GM12878 (cell line): ENCODE measurements at regions not wholly inside any gene's neighbourhood (a gene's known extent, or its start where the extent isn't known, plus 50 kb on each side); places are given as distances from the start of the nearest gene placed in this dataset.

Experiments used
- EGR1 ChIP-seq, 2 experiments: IDR thresholded peaks; 1 replicate in 1 of 2; 2 replicates in 1 of 2; pipeline ENCODE4 v1.6.1; 2011 to 2012; ENCODE audit warnings: low read depth in 2 of 2, low read length in 2 of 2, borderline replicate concordance in 1 of 2, mild to moderate bottlenecking in 1 of 2, moderate library complexity in 1 of 2
- POLR2A ChIP-seq: IDR thresholded peaks from 2 replicates; pipeline ENCODE4 v1.6.1; 2011; ENCODE audit warnings: low read depth, mild to moderate bottlenecking, low read length
- POLR2AphosphoS5 ChIP-seq: IDR thresholded peaks from 2 replicates; pipeline ENCODE4 v1.6.1; 2011; ENCODE audit warnings: mild to moderate bottlenecking, low read length, inconsistent platforms
- RELA ChIP-seq: fragments of 450-650 bp; IDR thresholded peaks from 2 replicates; pipeline ENCODE4 v1.8.0; 2014; ENCODE audit warnings: borderline replicate concordance; ENCODE audit not compliant: partially characterized antibody
- SP1 ChIP-seq: IDR thresholded peaks from one replicate; pipeline ENCODE4 v1.6.1; 2011; ENCODE audit warnings: low read depth, low read length
- USF1 ChIP-seq: IDR thresholded peaks from 2 replicates; pipeline ENCODE4 v1.6.1; 2011; ENCODE audit warnings: borderline replicate concordance, low read depth, mild to moderate bottlenecking, moderate library complexity, mixed read lengths, low read length; ENCODE audit not compliant: insufficient read depth; ENCODE audit errors: extremely low read length
- TF ChIP-seq, protein P1 (sequence below), 3 experiments: IDR thresholded peaks in 2 of 3; conservative IDR thresholded peaks in 1 of 3; 2 replicates each; pipeline ENCODE4 v1.5.1; 2011; ENCODE audit warnings: low read depth in 3 of 3, low read length in 3 of 3, mild to moderate bottlenecking in 3 of 3, control low read depth in 2 of 3, moderate library complexity in 2 of 3, inconsistent platforms in 1 of 3, mixed read lengths in 1 of 3; ENCODE audit not compliant: control insufficient read depth in 2 of 3, insufficient read depth in 1 of 3; ENCODE audit errors: extremely low read depth in 1 of 3
- TF ChIP-seq, protein P2 (sequence below): fragments of 450-650 bp; IDR thresholded peaks from 2 replicates; pipeline ENCODE4 v1.6.1; 2017; ENCODE audit warnings: mild to moderate bottlenecking, low read depth, inconsistent platforms; ENCODE audit not compliant: poor library complexity, severe bottlenecking

DNA sequence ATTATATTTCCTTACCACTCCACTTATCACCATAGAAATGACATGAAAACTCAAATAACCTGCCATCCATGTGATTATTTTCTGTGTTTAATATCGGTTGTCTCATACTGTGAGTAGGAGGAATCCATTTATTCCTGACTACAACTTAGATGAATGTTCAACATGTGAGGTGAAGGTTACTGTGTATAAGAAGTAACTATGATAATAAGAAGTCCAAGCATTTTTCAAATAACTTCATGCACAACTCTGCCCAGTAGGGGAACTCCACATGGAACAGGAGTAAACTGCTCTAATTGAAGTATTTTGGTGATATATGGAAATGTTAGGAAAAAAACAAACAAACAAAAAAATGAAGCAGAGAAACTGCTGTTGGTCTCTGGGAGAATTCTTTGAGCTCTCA lies 447.5 kb upstream of the GRIN3A start:
- no peak for TF ChIP-seq POLR2A
- no peak for TF ChIP-seq POLR2AphosphoS5
- TF ChIP-seq RELA: no peak
- TF ChIP-seq, protein P1, sequence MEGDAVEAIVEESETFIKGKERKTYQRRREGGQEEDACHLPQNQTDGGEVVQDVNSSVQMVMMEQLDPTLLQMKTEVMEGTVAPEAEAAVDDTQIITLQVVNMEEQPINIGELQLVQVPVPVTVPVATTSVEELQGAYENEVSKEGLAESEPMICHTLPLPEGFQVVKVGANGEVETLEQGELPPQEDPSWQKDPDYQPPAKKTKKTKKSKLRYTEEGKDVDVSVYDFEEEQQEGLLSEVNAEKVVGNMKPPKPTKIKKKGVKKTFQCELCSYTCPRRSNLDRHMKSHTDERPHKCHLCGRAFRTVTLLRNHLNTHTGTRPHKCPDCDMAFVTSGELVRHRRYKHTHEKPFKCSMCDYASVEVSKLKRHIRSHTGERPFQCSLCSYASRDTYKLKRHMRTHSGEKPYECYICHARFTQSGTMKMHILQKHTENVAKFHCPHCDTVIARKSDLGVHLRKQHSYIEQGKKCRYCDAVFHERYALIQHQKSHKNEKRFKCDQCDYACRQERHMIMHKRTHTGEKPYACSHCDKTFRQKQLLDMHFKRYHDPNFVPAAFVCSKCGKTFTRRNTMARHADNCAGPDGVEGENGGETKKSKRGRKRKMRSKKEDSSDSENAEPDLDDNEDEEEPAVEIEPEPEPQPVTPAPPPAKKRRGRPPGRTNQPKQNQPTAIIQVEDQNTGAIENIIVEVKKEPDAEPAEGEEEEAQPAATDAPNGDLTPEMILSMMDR (IDR thresholded peaks at IDR 0.05 in 2 of 3, conservative IDR thresholded peaks at IDR 0.05 in 1 of 3; ENCODE audit: control insufficient read depth in 2 of 3, extremely low read depth in 1 of 3, insufficient read depth in 1 of 3, low read depth in 3 of 3, low read length in 3 of 3): no peak
- TF ChIP-seq USF1: no peak
- TF ChIP-seq EGR1 (IDR thresholded peaks at IDR 0.05; ENCODE audit: borderline replicate concordance in 1 of 2, low read depth in 2 of 2, low read length in 2 of 2): no peak
- no peak for TF ChIP-seq SP1
- TF ChIP-seq, protein P2, sequence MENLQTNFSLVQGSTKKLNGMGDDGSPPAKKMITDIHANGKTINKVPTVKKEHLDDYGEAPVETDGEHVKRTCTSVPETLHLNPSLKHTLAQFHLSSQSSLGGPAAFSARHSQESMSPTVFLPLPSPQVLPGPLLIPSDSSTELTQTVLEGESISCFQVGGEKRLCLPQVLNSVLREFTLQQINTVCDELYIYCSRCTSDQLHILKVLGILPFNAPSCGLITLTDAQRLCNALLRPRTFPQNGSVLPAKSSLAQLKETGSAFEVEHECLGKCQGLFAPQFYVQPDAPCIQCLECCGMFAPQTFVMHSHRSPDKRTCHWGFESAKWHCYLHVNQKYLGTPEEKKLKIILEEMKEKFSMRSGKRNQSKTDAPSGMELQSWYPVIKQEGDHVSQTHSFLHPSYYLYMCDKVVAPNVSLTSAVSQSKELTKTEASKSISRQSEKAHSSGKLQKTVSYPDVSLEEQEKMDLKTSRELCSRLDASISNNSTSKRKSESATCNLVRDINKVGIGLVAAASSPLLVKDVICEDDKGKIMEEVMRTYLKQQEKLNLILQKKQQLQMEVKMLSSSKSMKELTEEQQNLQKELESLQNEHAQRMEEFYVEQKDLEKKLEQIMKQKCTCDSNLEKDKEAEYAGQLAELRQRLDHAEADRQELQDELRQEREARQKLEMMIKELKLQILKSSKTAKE: no peak
